WI38 (cell line): ENCODE measurements at regions not wholly inside any gene's neighbourhood (a gene's known extent, or its start where the extent isn't known, plus 50 kb on each side); places are given as distances from the start of the nearest gene placed in this dataset.

ENCODE experiments used
- H3K4me3 ChIP-seq: 2 replicates; pipeline ENCODE4 v1.5.1; 2011; ENCODE audit warnings: low read depth, mild to moderate bottlenecking, control low read depth, low read length
- TF ChIP-seq, protein P1 (sequence below): IDR thresholded peaks from 2 replicates; pipeline ENCODE4 v1.5.1; 2012; ENCODE audit warnings: low read depth, mild to moderate bottlenecking, control low read depth, low read length

GRCh38 chr22:47775686-47776085, 1013.2 kb downstream of the TBC1D22A start:
- no peak overlapping the region for H3K4me3 ChIP-seq
- TF ChIP-seq, protein P1, sequence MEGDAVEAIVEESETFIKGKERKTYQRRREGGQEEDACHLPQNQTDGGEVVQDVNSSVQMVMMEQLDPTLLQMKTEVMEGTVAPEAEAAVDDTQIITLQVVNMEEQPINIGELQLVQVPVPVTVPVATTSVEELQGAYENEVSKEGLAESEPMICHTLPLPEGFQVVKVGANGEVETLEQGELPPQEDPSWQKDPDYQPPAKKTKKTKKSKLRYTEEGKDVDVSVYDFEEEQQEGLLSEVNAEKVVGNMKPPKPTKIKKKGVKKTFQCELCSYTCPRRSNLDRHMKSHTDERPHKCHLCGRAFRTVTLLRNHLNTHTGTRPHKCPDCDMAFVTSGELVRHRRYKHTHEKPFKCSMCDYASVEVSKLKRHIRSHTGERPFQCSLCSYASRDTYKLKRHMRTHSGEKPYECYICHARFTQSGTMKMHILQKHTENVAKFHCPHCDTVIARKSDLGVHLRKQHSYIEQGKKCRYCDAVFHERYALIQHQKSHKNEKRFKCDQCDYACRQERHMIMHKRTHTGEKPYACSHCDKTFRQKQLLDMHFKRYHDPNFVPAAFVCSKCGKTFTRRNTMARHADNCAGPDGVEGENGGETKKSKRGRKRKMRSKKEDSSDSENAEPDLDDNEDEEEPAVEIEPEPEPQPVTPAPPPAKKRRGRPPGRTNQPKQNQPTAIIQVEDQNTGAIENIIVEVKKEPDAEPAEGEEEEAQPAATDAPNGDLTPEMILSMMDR, result no peak

DNA sequence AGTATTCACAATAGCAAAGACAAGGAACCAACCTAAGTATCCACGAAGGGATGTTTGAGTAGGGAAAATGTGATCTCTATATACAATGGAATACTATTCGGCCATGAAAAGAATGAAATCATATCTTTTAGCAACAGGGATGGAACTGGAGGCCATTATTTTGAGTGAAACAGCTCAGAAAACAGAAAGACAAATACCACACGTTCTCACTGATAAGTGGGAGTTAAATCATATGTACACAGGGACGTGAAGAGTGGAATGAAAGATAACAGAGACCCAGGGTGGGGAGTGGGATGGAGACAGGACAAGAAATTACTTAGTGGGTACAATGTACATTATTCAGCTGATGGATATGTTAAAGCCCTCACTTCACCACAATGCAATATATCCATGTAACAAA, 1012.7 kb downstream of the TBC1D22A start:
- no peak overlapping the region for H3K4me3 ChIP-seq

GRCh38 chr22:47773635-47774034, 1011.2 kb downstream of the TBC1D22A start:
- TF ChIP-seq, protein P1, result no peak
- no peak overlapping the region for H3K4me3 ChIP-seq

More for the DNA sequence above, 1012.7 kb downstream of the TBC1D22A start:
- TF ChIP-seq, protein P1, result no peak

DNA sequence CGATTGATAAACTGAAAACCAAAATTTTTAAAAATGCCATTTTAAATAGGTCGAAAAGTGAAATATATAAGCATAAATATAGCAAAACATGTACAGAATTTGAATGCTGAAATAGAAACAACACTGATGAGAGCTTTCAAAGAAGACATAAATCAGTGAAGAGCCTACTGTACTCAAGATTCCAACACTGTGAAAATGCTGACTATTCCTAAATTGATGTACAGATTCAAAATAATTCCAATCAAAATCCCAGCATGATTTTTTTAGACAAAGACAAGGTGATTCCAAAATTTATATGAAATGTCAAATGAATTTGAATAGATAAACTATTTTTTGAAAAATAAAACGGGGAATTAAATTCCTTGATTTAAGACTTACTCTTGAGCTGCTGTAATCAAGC, 1010.4 kb downstream of the TBC1D22A start:
- H3K4me3 ChIP-seq, result no peak overlapping the region
- TF ChIP-seq, protein P1, result no peak

DNA sequence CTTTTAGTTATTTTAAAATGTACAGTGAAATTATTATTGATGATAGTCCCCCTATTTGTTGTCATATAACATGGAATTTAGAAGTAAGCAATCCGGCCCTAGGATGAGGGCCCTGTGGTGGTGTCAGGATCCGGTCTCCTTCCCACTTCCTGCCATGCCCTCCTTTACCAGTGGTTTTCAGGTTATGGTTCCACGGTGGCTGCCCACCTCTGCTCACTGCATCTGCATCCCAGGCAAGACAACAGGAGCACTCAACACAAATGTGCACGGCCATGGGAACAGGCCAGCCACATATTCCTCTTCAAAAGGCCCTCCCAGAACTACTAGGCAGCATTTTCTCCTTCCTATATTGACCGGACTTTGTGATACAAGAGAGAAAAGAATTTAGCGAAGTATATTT, 1007.2 kb downstream of the TBC1D22A start:
- H3K4me3 ChIP-seq, result no peak overlapping the region
- TF ChIP-seq, protein P1, result no peak

GRCh38 chr22:47768027-47768426, 1005.6 kb downstream of the TBC1D22A start:
- TF ChIP-seq, protein P1, result no peak
- no peak overlapping the region for H3K4me3 ChIP-seq

DNA sequence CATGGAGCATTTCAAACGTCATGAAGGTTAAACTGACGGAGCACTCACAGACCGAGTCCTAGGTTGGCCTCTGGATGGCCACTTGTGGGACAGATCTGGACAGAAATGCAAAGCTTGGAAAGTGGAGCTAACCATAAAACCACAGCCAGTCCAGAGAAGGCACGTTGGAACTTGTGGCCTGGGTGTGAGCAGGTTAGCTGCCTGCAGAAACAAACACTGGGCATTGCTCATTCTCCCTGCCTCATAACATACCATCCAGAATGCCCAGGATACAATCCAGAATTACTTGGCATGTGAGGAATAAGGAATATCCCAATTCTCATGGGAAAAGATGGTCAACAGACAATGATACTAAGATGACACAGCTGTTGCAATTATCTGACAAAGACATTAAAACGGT, 1005.0 kb downstream of the TBC1D22A start:
- TF ChIP-seq, protein P1, result no peak
- no peak overlapping the region for H3K4me3 ChIP-seq
